ENCODE measurements at regions not wholly inside any gene's neighbourhood (a gene's known extent, or its start where the extent isn't known, plus 50 kb on each side); places are given as distances from the start of the nearest gene placed in this dataset.

- H3K79me2 ChIP-seq (ENCODE audit: insufficient read depth, low read length) = no peaks in the 10 kb centered on the region
- H2AFZ ChIP-seq (ENCODE audit: low read length) = no peak overlapping the region
- 0 out of 2 replicates have a peak, but pooled peaks cover 3% of the 10 kb centered on the region for H3K27me3 ChIP-seq (ENCODE audit: insufficient read depth, low read length)
- no peaks in the 10 kb centered on the region for H3K4me1 ChIP-seq (ENCODE audit: insufficient read depth, low read length, severe bottlenecking)
- H3K9me2 ChIP-seq (ENCODE audit: low read depth, low read length) = no peaks in the 10 kb centered on the region
- H3K27ac ChIP-seq (ENCODE audit: low read depth, low read length, poor library complexity, severe bottlenecking) = no peak overlapping the region
- TF ChIP-seq CTCF (IDR thresholded peaks at IDR 0.05; ENCODE audit: low read length) = no peak
- no peak for TF ChIP-seq EZH2 (IDR thresholded peaks at IDR 0.05; ENCODE audit: borderline replicate concordance, low read length)
- H4K20me1 ChIP-seq (ENCODE audit: insufficient read depth, low read length) = no peaks in the 10 kb centered on the region
- H3K9ac ChIP-seq (ENCODE audit: low read length) = no peak overlapping the region
- H3F3A ChIP-seq (ENCODE audit: insufficient read depth, low read length) = no peaks in the 10 kb centered on the region
- no peak overlapping the region for H3K4me2 ChIP-seq (ENCODE audit: low read length)
- no peak overlapping the region for H3K4me3 ChIP-seq (ENCODE audit: low read depth, low read length, poor library complexity, severe bottlenecking)
- no peaks in the 10 kb centered on the region for H3K36me3 ChIP-seq (ENCODE audit: insufficient read depth, low read length)
- no peaks in the 10 kb centered on the region for H3K9me3 ChIP-seq (ENCODE audit: low read length)
These were observed 108.8 kb upstream of the RFLNA start for GRCh38 chr12:124185971-124186686.

- H3K9me3 ChIP-seq (ENCODE audit: low read length) = no peaks in the 10 kb centered on the region
- H3K79me2 ChIP-seq (ENCODE audit: insufficient read depth, low read length) = no peaks in the 10 kb centered on the region
- TF ChIP-seq CTCF (IDR thresholded peaks at IDR 0.05; ENCODE audit: low read length) (no peak), EZH2 (IDR thresholded peaks at IDR 0.05; ENCODE audit: borderline replicate concordance, low read length) (no peak)
- no peak overlapping the region for H3K9ac ChIP-seq (ENCODE audit: low read length)
- H3K4me2 ChIP-seq (ENCODE audit: low read length) = no peak overlapping the region
- H3K4me1 ChIP-seq (ENCODE audit: insufficient read depth, low read length, severe bottlenecking) = no peaks in the 10 kb centered on the region
- H3K4me3 ChIP-seq (ENCODE audit: low read depth, low read length, poor library complexity, severe bottlenecking) = no peak overlapping the region
- H3F3A ChIP-seq (ENCODE audit: insufficient read depth, low read length) = no peaks in the 10 kb centered on the region
- H3K36me3 ChIP-seq (ENCODE audit: insufficient read depth, low read length) = no peaks in the 10 kb centered on the region
- H2AFZ ChIP-seq (ENCODE audit: low read length) = no peak overlapping the region
- no peaks in the 10 kb centered on the region for H3K9me2 ChIP-seq (ENCODE audit: low read depth, low read length)
- H3K27me3 ChIP-seq (ENCODE audit: insufficient read depth, low read length) = 0 out of 2 replicates have a peak, but pooled peaks cover 3% of the 10 kb centered on the region
- H4K20me1 ChIP-seq (ENCODE audit: insufficient read depth, low read length) = no peaks in the 10 kb centered on the region
- no peak overlapping the region for H3K27ac ChIP-seq (ENCODE audit: low read depth, low read length, poor library complexity, severe bottlenecking)
These were observed 106.8 kb upstream of the RFLNA start for GRCh38 chr12:124188084-124188483.

GRCh38 chr12:124188561-124189405 is 106.1 kb upstream of the RFLNA start:
- H3K9ac ChIP-seq (ENCODE audit: low read length) = no peak overlapping the region
- H3K79me2 ChIP-seq (ENCODE audit: insufficient read depth, low read length) = no peaks in the 10 kb centered on the region
- H3F3A ChIP-seq (ENCODE audit: insufficient read depth, low read length) = no peaks in the 10 kb centered on the region
- no peaks in the 10 kb centered on the region for H3K9me2 ChIP-seq (ENCODE audit: low read depth, low read length)
- no peak overlapping the region for H2AFZ ChIP-seq (ENCODE audit: low read length)
- H3K9me3 ChIP-seq (ENCODE audit: low read length) = no peaks in the 10 kb centered on the region
- H3K4me1 ChIP-seq (ENCODE audit: insufficient read depth, low read length, severe bottlenecking) = no peaks in the 10 kb centered on the region
- H3K27ac ChIP-seq (ENCODE audit: low read depth, low read length, poor library complexity, severe bottlenecking) = no peak overlapping the region
- H3K27me3 ChIP-seq (ENCODE audit: insufficient read depth, low read length) = peaks cover under 1% of the 10 kb centered on the region; the same call in 1 of the 2 replicates
- TF ChIP-seq CTCF (IDR thresholded peaks at IDR 0.05; ENCODE audit: low read length) = no peak
- no peak for TF ChIP-seq EZH2 (IDR thresholded peaks at IDR 0.05; ENCODE audit: borderline replicate concordance, low read length)
- no peaks in the 10 kb centered on the region for H3K36me3 ChIP-seq (ENCODE audit: insufficient read depth, low read length)
- no peak overlapping the region for H3K4me3 ChIP-seq (ENCODE audit: low read depth, low read length, poor library complexity, severe bottlenecking)
- H3K4me2 ChIP-seq (ENCODE audit: low read length) = no peak overlapping the region
- H4K20me1 ChIP-seq (ENCODE audit: insufficient read depth, low read length) = no peaks in the 10 kb centered on the region
